ENCODE measurements at regions not wholly inside any gene's neighbourhood (a gene's known extent, or its start where the extent isn't known, plus 50 kb on each side); places are given as distances from the start of the nearest gene placed in this dataset.

GRCh38 chr5:120241400-120241799, 222.7 kb upstream of the PRR16 start:
- TF ChIP-seq CTCF (IDR thresholded peaks at IDR 0.05) (no peak), POLR2A (IDR thresholded peaks at IDR 0.05) (no peak)

Data from uterus (tissue), 2 donors.